ENCODE measurements at regions not wholly inside any gene's neighbourhood (a gene's known extent, or its start where the extent isn't known, plus 50 kb on each side); places are given as distances from the start of the nearest gene placed in this dataset.

- Histone ChIP-seq H2BK20ac (ENCODE audit: low read depth, low read length) (no peak overlapping the region), H3K27me3 (ENCODE audit: control insufficient read depth, insufficient read depth, low read length) (no peaks in the 10 kb centered on the region), H4K5ac (ENCODE audit: low read depth, low read length) (no peak overlapping the region), H3K36me3 (ENCODE audit: control insufficient read depth, insufficient read depth, low read length) (no peaks in the 10 kb centered on the region), H2AK5ac (ENCODE audit: low read depth, low read length) (no peak overlapping the region), H3K9ac (ENCODE audit: low read depth, low read length) (no peak overlapping the region), H3K4me3 (ENCODE audit: insufficient read depth, low read depth, low read length) (no peak overlapping the region), H3K14ac (replicated peaks; ENCODE audit: low read depth, low read length) (no peak overlapping the region), H3K18ac (ENCODE audit: low read depth, low read length) (no peak overlapping the region), H3K79me1 (ENCODE audit: low read depth in 1 of 2, low read length in 2 of 2) (no peaks in the 10 kb centered on the region), H4K8ac (ENCODE audit: low read depth in 2 of 2, low read length in 2 of 2) (no peak overlapping the region), H3K4me1 (ENCODE audit: control insufficient read depth, insufficient read depth, low read length) (no peaks in the 10 kb centered on the region), H3K56ac (ENCODE audit: extremely low read depth, insufficient read depth, low read length) (no peak overlapping the region), H2BK15ac (ENCODE audit: low read depth, low read length) (no peak overlapping the region), H2BK5ac (ENCODE audit: low read depth, low read length, poor library complexity, severe bottlenecking) (no peak overlapping the region), H4K91ac (ENCODE audit: insufficient read depth, low read depth, low read length) (no peak overlapping the region), H3K4me2 (ENCODE audit: low read depth, low read length) (no peak overlapping the region), H2AK9ac (replicated peaks; ENCODE audit: low read depth, low read length, poor library complexity) (no peak overlapping the region), H3K23ac (ENCODE audit: low read depth, low read length) (no peak overlapping the region), H4K20me1 (ENCODE audit: insufficient read depth, low read length) (no peaks in the 10 kb centered on the region), H3K9me3 (ENCODE audit: control insufficient read depth, insufficient read depth, low read length) (no peaks in the 10 kb centered on the region), H3K9me1 (ENCODE audit: insufficient read depth, low read length) (no peaks in the 10 kb centered on the region), H2BK120ac (ENCODE audit: low read depth, low read length) (no peak overlapping the region), H3K27ac (ENCODE audit: insufficient read depth, low read length) (no peak overlapping the region), H3K4ac (ENCODE audit: low read depth, low read length) (no peak overlapping the region), H2AFZ (replicated peaks; ENCODE audit: low read length, poor library complexity) (no peak overlapping the region)
- WGBS, 2 experiments (ENCODE audit: extremely low coverage in 2 of 2, insufficient read length in 1 of 2), result no CpG with 5 or more reads among the region's 3 CpGs
- ChIA-PET POLR2A (ENCODE audit: unreplicated experiment) (no interaction called here), CTCF (no interaction called here)
- TF ChIP-seq USF2 (IDR thresholded peaks at IDR 0.05; ENCODE audit: low read depth, low read length) (no peak), MXI1 (IDR thresholded peaks at IDR 0.05; ENCODE audit: borderline replicate concordance, low read depth, low read length) (no peak), CEBPB (IDR thresholded peaks at IDR 0.05; ENCODE audit: low read depth, low read length) (no peak), RAD21 (IDR thresholded peaks at IDR 0.05; ENCODE audit: low read length) (no peak), CTCF (conservative IDR thresholded peaks at IDR 0.05; ENCODE audit: low read depth, low read length) (no peak), SMC3 (IDR thresholded peaks at IDR 0.05; ENCODE audit: low read depth, low read length) (no peak), NFE2L2 (IDR thresholded peaks at IDR 0.05; ENCODE audit: low read depth, low read length) (no peak), RFX5 (IDR thresholded peaks at IDR 0.05; ENCODE audit: low read depth, low read length) (no peak)
- intact Hi-C loops (cut with micrococcal nuclease), result no loop called here
- no TSS peak for BruUV-seq (replicated peaks)
- DNase-seq, result no peak
- in situ Hi-C loops (cut with MboI; ENCODE audit: low sequenced_read_pairs), result no loop called here
- dilution Hi-C loops (cut with HindIII; ENCODE audit: low sequenced_read_pairs, unreplicated experiment), result no loop called here
- no peak for ATAC-seq (ENCODE audit: low read depth)
Measured at GRCh38 chr4:123158576-123158975, 236.2 kb upstream of the NUDT6 start.
